HepG2 (cell line): ENCODE measurements at regions not wholly inside any gene's neighbourhood (a gene's known extent, or its start where the extent isn't known, plus 50 kb on each side); places are given as distances from the start of the nearest gene placed in this dataset.
A peak's percentile ranks its signal among the peaks of the same experiment; 100 is the strongest.

ENCODE experiments used
- ATAC-seq: fragments of 200-7000 bp; cut with Tn5 transposase; 3 replicates; pipeline ENCODE4 v1.9.1; 2020; ENCODE audit warnings: mild to moderate bottlenecking, moderate library complexity
- BruUV-seq: library from RNA; stranded (reverse); fragments of 400-500 nt; replicated peaks from 2 replicates; lab custom pipeline; 2021; lab: Mats Ljungman, UMichigan
- CTCF ChIA-PET: fragments of 300-600 bp; formaldehyde crosslinking; extraction: SDS; loops from one replicate; lab custom pipeline; 2021; ENCODE audit warnings: low total read pairs, inconsistent platforms, low intra/inter-chr PET ratio; lab: Yijun Ruan, JAX
- POLR2A ChIA-PET: fragments of 350-600 bp; sonication (Branson Sonifier 250); formaldehyde crosslinking; loops from one replicate; lab custom pipeline; 2020; ENCODE audit warnings: antibody characterized with exemption, inconsistent platforms; lab: Yijun Ruan, JAX
- DNase-seq: peaks from one replicate; pipeline ENCODE4 v3.0.0-alpha.2; 2015; ENCODE audit warnings: low spot score
- FAIRE-seq: peaks from 3 replicates; lab custom pipeline; 2011; peaks lifted over from hg19 to GRCh38; lab: Jason Lieb, UNC
- H2AFZ ChIP-seq: one replicate; pipeline ENCODE4 v1.6.1; 2011; ENCODE audit warnings: low read length, inconsistent platforms
- H3K27ac ChIP-seq: fragments of 300-600 bp; 3 replicates; pipeline ENCODE4 v1.8.0; 2011; ENCODE audit warnings: mixed run types, mild to moderate bottlenecking, mixed read lengths, low read length, inconsistent platforms; ENCODE audit not compliant: insufficient read depth; ENCODE audit errors: extremely low read length
- H3K27me3 ChIP-seq, 2 experiments: fragments of 200-600 bp in 1 of 2; 2 replicates in 1 of 2; 3 replicates in 1 of 2; pipeline versions ENCODE4 v1.6.0 to v1.8.0; 2011; ENCODE audit warnings: low read length in 2 of 2, mild to moderate bottlenecking in 2 of 2, moderate library complexity in 2 of 2, inconsistent platforms in 1 of 2; ENCODE audit not compliant: insufficient read depth in 2 of 2, control insufficient read depth in 1 of 2
- H3K36me3 ChIP-seq, 2 experiments: fragments of 200-600 bp in 1 of 2; replicated peaks in 1 of 2; 2 replicates in 1 of 2; 3 replicates in 1 of 2; pipeline versions ENCODE4 v1.5.1 to v1.8.0; 2011; ENCODE audit warnings: low read length in 2 of 2, inconsistent platforms in 1 of 2; ENCODE audit not compliant: insufficient read depth in 2 of 2, control insufficient read depth in 1 of 2
- H3K4me1 ChIP-seq: 2 replicates; pipeline ENCODE4 v1.5.1; 2012; ENCODE audit warnings: low read length, inconsistent platforms; ENCODE audit not compliant: insufficient read depth
- H3K4me2 ChIP-seq: 2 replicates; pipeline ENCODE4 v1.6.0; 2011; ENCODE audit warnings: low read depth, low read length, inconsistent platforms
- H3K4me3 ChIP-seq, 3 experiments: fragments of 200-600 bp in 1 of 3; sonication (generic), shearing (Covaris generic) in 1 of 3; replicated peaks in 1 of 3; 2 replicates each; pipeline ENCODE4 v1.5.1; 2011 to 2016; ENCODE audit warnings: low read length in 3 of 3, inconsistent platforms in 2 of 3, low read depth in 2 of 3, mild to moderate bottlenecking in 2 of 3, control low read depth in 1 of 3, mixed read lengths in 1 of 3; ENCODE audit not compliant: insufficient read depth in 1 of 3
- H3K79me2 ChIP-seq: one replicate; pipeline ENCODE4 v1.6.1; 2011; ENCODE audit warnings: low read length, inconsistent platforms; ENCODE audit not compliant: insufficient read depth
- H3K9ac ChIP-seq: 2 replicates; pipeline ENCODE4 v1.6.0; 2011; ENCODE audit warnings: mild to moderate bottlenecking, low read depth, low read length, inconsistent platforms; ENCODE audit not compliant: insufficient read depth
- H3K9me3 ChIP-seq: 2 replicates; pipeline ENCODE4 v1.5.1; 2012; ENCODE audit warnings: mild to moderate bottlenecking, low read length
- H4K20me1 ChIP-seq: 2 replicates; pipeline ENCODE4 v1.6.0; 2011; ENCODE audit warnings: inconsistent platforms, mild to moderate bottlenecking, low read length, moderate library complexity; ENCODE audit not compliant: insufficient read depth
- ELF1 ChIP-seq: sonication (generic); formaldehyde crosslinking; IDR thresholded peaks from 2 replicates; pipeline ENCODE4 v1.4.0; 2020; ENCODE audit warnings: missing genetic modification reagents
- ETV6 ChIP-seq: sonication (generic); formaldehyde crosslinking; conservative IDR thresholded peaks from 2 replicates; pipeline ENCODE4 v1.4.0; 2020; ENCODE audit warnings: missing genetic modification reagents
- HES4 ChIP-seq: sonication (generic); formaldehyde crosslinking; IDR thresholded peaks from 2 replicates; pipeline ENCODE4 v1.9.0; 2021; ENCODE audit warnings: mild to moderate bottlenecking, missing genetic modification reagents, borderline replicate concordance
- HMG20A ChIP-seq: IDR thresholded peaks from 2 replicates; pipeline ENCODE4 v1.6.1; 2016; ENCODE audit warnings: borderline replicate concordance
- LCORL ChIP-seq, 2 experiments: fragments of 450-650 bp in 1 of 2; sonication (generic) in 1 of 2; formaldehyde crosslinking in 1 of 2; IDR thresholded peaks; 2 replicates each; pipeline versions ENCODE4 v1.5.0 to v1.6.1; 2017 to 2020; ENCODE audit warnings: antibody characterized with exemption in 1 of 2, missing genetic modification reagents in 1 of 2
- NFIB ChIP-seq: sonication (generic); formaldehyde crosslinking; IDR thresholded peaks from 2 replicates; pipeline ENCODE4 v1.9.0; 2021; ENCODE audit warnings: missing genetic modification reagents, mild to moderate bottlenecking, borderline replicate concordance
- REL ChIP-seq: sonication (generic); formaldehyde crosslinking; conservative IDR thresholded peaks from 2 replicates; pipeline ENCODE4 v1.8.0; 2022; ENCODE audit warnings: mild to moderate bottlenecking, missing genetic modification reagents, moderate library complexity
- SMYD3 ChIP-seq: sonication (generic); formaldehyde crosslinking; IDR thresholded peaks from 2 replicates; pipeline ENCODE4 v1.8.1; 2023; ENCODE audit warnings: mild to moderate bottlenecking, missing genetic modification reagents
- STAG1 ChIP-seq: sonication (generic); formaldehyde crosslinking; IDR thresholded peaks from 2 replicates; pipeline ENCODE4 v1.4.0; 2020; ENCODE audit warnings: missing genetic modification reagents
- WGBS: methylation state at CpG from one replicate; pipeline ENCODE4 v1.1.6; 2017; ENCODE audit warnings: low lambda C conversion rate; 5-methylcytosine and 5-hydroxymethylcytosine counted together
- in situ Hi-C: cut with HindIII; loops from 2 replicates; pipeline ENCODE4 v1.10.0; 2017; ENCODE audit warnings: low pct_unique_long_range_greater_than_20kb; ENCODE audit not compliant: extremely low pct_ligation_motif_present
- intact Hi-C: fragments of 100-400 bp; cut with micrococcal nuclease; formaldehyde crosslinking; loops from one replicate; pipeline ENCODE4 v1.10.0; 2022; ENCODE audit not compliant: unreplicated experiment
- TF ChIP-seq, protein P1 (sequence below): sonication (generic); formaldehyde crosslinking; IDR thresholded peaks from 2 replicates; pipeline ENCODE4 v1.4.0; 2020; ENCODE audit warnings: missing genetic modification reagents
- TF ChIP-seq, protein P2 (sequence below): sonication (generic); formaldehyde crosslinking; IDR thresholded peaks from 2 replicates; pipeline ENCODE4 v1.5.0; 2020; ENCODE audit warnings: missing genetic modification reagents

DNA sequence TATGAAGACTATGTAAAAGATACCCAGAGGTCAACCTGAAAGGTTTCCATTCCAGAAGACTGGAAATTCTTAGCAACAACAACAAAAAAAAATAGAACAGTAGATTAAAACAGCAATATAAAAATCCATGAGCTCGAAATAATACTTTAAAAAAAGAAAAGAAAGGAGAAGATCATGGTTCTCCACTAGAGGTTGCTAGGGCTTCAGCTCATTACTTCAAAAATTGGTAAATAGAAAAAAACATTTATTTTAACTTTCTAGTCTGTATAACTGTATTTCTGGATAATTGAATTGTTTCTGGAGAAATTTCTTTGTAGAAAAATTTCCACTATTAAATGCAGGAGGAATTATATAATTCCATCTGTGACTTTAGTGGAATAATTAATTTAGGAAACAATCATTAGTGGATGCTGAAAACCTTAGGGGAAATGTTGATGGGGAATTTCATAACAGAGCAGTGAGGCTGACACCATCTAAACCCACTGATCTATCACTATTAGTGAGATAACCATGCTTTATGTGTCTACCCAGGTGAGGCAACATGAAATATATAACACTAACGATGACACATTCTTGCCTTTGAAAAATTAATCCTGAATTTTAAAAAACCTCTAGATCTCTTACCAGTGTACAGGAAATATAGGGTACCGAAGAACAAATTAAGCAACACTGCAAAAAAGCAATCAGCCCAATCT lies 62.5 kb upstream of the SNRK start:
- ChIA-PET CTCF (interaction anchor here (2.0 kb wide), 1 partner anchor 154 kb away, joined by 10 read pairs; no protein-coding TSS in a partner anchor), POLR2A (interaction anchor here (0.7 kb wide), 1 partner anchor 33 kb away, joined by 3 read pairs; no protein-coding TSS in a partner anchor)
- Histone ChIP-seq H3K9me3 (peaks cover 7% of the 10 kb centered on the region; the same call in 1 of the 2 replicates), H3K27me3 (peaks cover 0 to 3% of the 10 kb centered on the region in 2 experiments; a peak in 2 of 5 replicates), H3K4me3 (no peak overlapping the region), H3K4me2 (no peak overlapping the region), H4K20me1 (no peaks in the 10 kb centered on the region), H3K36me3 (no peaks in the 10 kb centered on the region), H3K9ac (no peak overlapping the region), H3K79me2 (no peaks in the 10 kb centered on the region), H2AFZ (no peak overlapping the region), H3K27ac (no peak overlapping the region), H3K4me1 (no peaks in the 10 kb centered on the region)
- in situ Hi-C loops = loop anchor here (5.0 to 10.0 kb wide), 2 partner anchors 153 to 281 kb away; no protein-coding TSS in a partner anchor
- TF ChIP-seq HMG20A (no peak), STAG1 (peak; percentile 63)
- ATAC-seq (no peak), FAIRE-seq (no peak), DNase-seq (no peak)
- intact Hi-C loops = loop anchor here (1.0 to 10.0 kb wide), 2 partner anchors 154 to 281 kb away; no protein-coding TSS in a partner anchor
- 13% methylated on average over 3 of the region's 3 CpGs for WGBS
- no TSS peak for BruUV-seq

- ATAC-seq = no peak
- in situ Hi-C loops = loop anchor here (5.0 to 10.0 kb wide), 2 partner anchors 155 to 282 kb away; no protein-coding TSS in a partner anchor
Measured at GRCh38 chr3:43222590-43222989, 63.8 kb upstream of the SNRK start.

More at GRCh38 chr3:43222590-43222989, 63.8 kb upstream of the SNRK start:
- no peak for FAIRE-seq
- TF ChIP-seq, protein P1, sequence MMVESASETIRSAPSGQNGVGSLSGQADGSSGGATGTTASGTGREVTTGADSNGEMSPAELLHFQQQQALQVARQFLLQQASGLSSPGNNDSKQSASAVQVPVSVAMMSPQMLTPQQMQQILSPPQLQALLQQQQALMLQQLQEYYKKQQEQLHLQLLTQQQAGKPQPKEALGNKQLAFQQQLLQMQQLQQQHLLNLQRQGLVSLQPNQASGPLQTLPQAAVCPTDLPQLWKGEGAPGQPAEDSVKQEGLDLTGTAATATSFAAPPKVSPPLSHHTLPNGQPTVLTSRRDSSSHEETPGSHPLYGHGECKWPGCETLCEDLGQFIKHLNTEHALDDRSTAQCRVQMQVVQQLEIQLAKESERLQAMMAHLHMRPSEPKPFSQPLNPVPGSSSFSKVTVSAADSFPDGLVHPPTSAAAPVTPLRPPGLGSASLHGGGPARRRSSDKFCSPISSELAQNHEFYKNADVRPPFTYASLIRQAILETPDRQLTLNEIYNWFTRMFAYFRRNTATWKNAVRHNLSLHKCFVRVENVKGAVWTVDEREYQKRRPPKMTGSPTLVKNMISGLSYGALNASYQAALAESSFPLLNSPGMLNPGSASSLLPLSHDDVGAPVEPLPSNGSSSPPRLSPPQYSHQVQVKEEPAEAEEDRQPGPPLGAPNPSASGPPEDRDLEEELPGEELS (CRISPR knock-in tag) = no peak
- TF ChIP-seq SMYD3 (no peak), ELF1 (CRISPR knock-in tag) (no peak), ETV6 (CRISPR knock-in tag) (no peak), REL (CRISPR knock-in tag) (no peak), HES4 (no peak), LCORL (IDR thresholded peaks at IDR 0.05) (no peak), LCORL (CRISPR knock-in tag; IDR thresholded peaks at IDR 0.05) (no peak), NFIB (CRISPR knock-in tag) (no peak)
- TF ChIP-seq, protein P2, sequence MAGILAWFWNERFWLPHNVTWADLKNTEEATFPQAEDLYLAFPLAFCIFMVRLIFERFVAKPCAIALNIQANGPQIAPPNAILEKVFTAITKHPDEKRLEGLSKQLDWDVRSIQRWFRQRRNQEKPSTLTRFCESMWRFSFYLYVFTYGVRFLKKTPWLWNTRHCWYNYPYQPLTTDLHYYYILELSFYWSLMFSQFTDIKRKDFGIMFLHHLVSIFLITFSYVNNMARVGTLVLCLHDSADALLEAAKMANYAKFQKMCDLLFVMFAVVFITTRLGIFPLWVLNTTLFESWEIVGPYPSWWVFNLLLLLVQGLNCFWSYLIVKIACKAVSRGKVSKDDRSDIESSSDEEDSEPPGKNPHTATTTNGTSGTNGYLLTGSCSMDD (CRISPR knock-in tag) = no peak
- H3K9me3 ChIP-seq = peaks cover 2% of the 10 kb centered on the region; the same call in 1 of the 2 replicates
- ChIA-PET POLR2A (no interaction called here), CTCF (interaction anchor here (2.0 kb wide), 1 partner anchor 155 kb away, joined by 10 read pairs; no protein-coding TSS in a partner anchor)
- BruUV-seq = no TSS peak
- H4K20me1 ChIP-seq = no peaks in the 10 kb centered on the region
- peaks cover 0 to 3% of the 10 kb centered on the region in 2 experiments; a peak in 2 of 5 replicates for H3K27me3 ChIP-seq
- H2AFZ ChIP-seq = no peak overlapping the region
- H3K36me3 ChIP-seq = no peaks in the 10 kb centered on the region
- no peak overlapping the region for H3K4me2 ChIP-seq
- DNase-seq = no peak
- no peak overlapping the region for H3K9ac ChIP-seq
- no peak overlapping the region for H3K27ac ChIP-seq
- 36% methylated on average over 4 of the region's 4 CpGs for whole genome bisulfite sequencing
- no peak overlapping the region for H3K4me3 ChIP-seq
- intact Hi-C loops = loop anchor here (10.0 kb wide), 1 partner anchor 282 kb away; no protein-coding TSS in a partner anchor
- no peaks in the 10 kb centered on the region for H3K79me2 ChIP-seq
- H3K4me1 ChIP-seq = no peaks in the 10 kb centered on the region
